ENCODE measurements at regions not wholly inside any gene's neighbourhood (a gene's known extent, or its start where the extent isn't known, plus 50 kb on each side); places are given as distances from the start of the nearest gene placed in this dataset.

DNA sequence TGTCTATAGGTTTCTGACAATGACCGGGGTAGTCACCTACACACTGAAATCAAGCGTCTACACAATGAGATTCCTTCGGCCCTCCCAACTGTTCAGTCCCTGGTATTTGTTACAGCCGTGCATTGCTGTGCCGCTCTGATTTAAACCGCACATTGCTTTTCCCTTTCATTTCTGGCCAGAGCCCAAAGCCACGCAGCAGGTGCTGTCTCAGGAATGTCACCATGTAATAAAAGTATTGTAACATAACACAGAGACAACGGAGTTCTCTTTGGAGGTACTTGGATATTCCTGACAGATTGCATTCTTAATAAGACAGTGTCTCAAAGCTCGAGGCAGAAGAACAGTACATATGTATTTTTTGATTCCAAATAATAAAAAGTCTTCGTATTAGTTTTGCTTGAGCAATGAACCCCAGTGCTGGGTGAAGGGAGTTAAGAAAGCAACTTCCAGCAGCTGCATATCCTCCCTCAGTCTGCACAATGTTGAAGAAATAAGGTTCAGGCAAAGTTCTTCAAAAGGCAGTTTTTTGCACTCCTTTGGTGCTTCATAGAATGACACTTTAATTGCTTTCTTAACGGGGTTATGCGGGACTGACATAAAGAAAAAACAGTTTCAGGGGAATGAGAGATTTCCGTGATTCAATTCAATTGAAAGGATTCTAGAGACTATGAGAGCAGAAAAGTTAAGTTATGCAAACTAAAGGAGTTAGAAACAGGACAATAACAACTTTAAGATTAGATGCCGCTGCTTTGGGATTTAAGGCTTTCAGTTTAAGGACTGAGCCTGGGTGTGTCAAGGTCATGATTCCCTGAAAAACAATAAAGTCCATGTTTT is 288.7 kb upstream of the FLRT2 start:
- TF ChIP-seq POLR2AphosphoS5 (IDR thresholded peaks at IDR 0.05; ENCODE audit: low read depth, low read length) (no peak), SIN3A (IDR thresholded peaks at IDR 0.05; ENCODE audit: borderline replicate concordance, insufficient read depth, low read length) (no peak), FOXP2 (optimal IDR thresholded peaks at IDR 0.05; ENCODE audit: borderline replicate concordance, extremely low read depth, extremely low read length, insufficient read depth) (no peak)
- TF ChIP-seq, protein P1, sequence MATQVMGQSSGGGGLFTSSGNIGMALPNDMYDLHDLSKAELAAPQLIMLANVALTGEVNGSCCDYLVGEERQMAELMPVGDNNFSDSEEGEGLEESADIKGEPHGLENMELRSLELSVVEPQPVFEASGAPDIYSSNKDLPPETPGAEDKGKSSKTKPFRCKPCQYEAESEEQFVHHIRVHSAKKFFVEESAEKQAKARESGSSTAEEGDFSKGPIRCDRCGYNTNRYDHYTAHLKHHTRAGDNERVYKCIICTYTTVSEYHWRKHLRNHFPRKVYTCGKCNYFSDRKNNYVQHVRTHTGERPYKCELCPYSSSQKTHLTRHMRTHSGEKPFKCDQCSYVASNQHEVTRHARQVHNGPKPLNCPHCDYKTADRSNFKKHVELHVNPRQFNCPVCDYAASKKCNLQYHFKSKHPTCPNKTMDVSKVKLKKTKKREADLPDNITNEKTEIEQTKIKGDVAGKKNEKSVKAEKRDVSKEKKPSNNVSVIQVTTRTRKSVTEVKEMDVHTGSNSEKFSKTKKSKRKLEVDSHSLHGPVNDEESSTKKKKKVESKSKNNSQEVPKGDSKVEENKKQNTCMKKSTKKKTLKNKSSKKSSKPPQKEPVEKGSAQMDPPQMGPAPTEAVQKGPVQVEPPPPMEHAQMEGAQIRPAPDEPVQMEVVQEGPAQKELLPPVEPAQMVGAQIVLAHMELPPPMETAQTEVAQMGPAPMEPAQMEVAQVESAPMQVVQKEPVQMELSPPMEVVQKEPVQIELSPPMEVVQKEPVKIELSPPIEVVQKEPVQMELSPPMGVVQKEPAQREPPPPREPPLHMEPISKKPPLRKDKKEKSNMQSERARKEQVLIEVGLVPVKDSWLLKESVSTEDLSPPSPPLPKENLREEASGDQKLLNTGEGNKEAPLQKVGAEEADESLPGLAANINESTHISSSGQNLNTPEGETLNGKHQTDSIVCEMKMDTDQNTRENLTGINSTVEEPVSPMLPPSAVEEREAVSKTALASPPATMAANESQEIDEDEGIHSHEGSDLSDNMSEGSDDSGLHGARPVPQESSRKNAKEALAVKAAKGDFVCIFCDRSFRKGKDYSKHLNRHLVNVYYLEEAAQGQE (IDR thresholded peaks at IDR 0.05; ENCODE audit: insufficient read depth in 1 of 2, low read depth in 2 of 2, low read length in 2 of 2): no peak
